K562 (cell line): ENCODE measurements at regions not wholly inside any gene's neighbourhood (a gene's known extent, or its start where the extent isn't known, plus 50 kb on each side); places are given as distances from the start of the nearest gene placed in this dataset.

Source experiments
- ATAC-seq: fragments of 200-7000 bp; cut with Tn5 transposase; 3 replicates; pipeline ENCODE4 v1.9.1; 2020; ENCODE audit warnings: moderate library complexity
- BruUV-seq: library from RNA; stranded (reverse); fragments of 400-500 nt; replicated peaks from 2 replicates; lab custom pipeline; 2021; lab: Mats Ljungman, UMichigan
- CTCF ChIA-PET: fragments of 300-600 bp; formaldehyde crosslinking; extraction: SDS; loops from one replicate; lab custom pipeline; 2021; ENCODE audit warnings: low intra/inter-chr PET ratio; lab: Yijun Ruan, JAX
- POLR2A ChIA-PET: fragments of 300-600, 350-650 bp; sonication (Branson Sonifier 250); formaldehyde crosslinking; extraction: SDS; loops from one replicate; lab custom pipeline; 2021; ENCODE audit warnings: antibody characterized with exemption, inconsistent platforms; lab: Yijun Ruan, JAX
- DNase-seq, 4 experiments: peaks; one replicate each; pipeline versions ENCODE4 v3.0.0 to v3.0.0-alpha.2; 2011 to 2018; ENCODE audit warnings: low spot score in 3 of 4, mixed read lengths in 3 of 4; ENCODE audit errors: extremely low read depth in 1 of 4
- FAIRE-seq: peaks from 2 replicates; lab custom pipeline; 2011; peaks lifted over from hg19 to GRCh38; lab: Jason Lieb, UNC
- H2AFZ ChIP-seq: 2 replicates; pipeline ENCODE4 v1.6.0; 2011; ENCODE audit warnings: low read depth, low read length, control low read depth, inconsistent platforms
- H3K27ac ChIP-seq: fragments of 200-600 bp; 3 replicates; pipeline ENCODE4 v1.8.0; 2011; ENCODE audit warnings: low read depth, mild to moderate bottlenecking, control low read depth, inconsistent platforms, low read length, moderate library complexity, mixed read lengths; ENCODE audit errors: extremely low read depth
- H3K27me3 ChIP-seq, 2 experiments: fragments of 300-600 bp in 1 of 2; 2 replicates in 1 of 2; 3 replicates in 1 of 2; pipeline versions ENCODE4 v1.6.0 to v1.8.0; 2011; ENCODE audit warnings: inconsistent platforms in 2 of 2, low read length in 2 of 2, mild to moderate bottlenecking in 1 of 2, mixed read lengths in 1 of 2, moderate library complexity in 1 of 2; ENCODE audit not compliant: control insufficient read depth in 2 of 2, insufficient read depth in 2 of 2
- H3K36me3 ChIP-seq: fragments of 300-600 bp; 3 replicates; pipeline ENCODE4 v1.8.0; 2011; ENCODE audit warnings: mild to moderate bottlenecking, low read length, inconsistent platforms; ENCODE audit not compliant: control insufficient read depth, insufficient read depth
- H3K4me1 ChIP-seq, 2 experiments: fragments of 200-600 bp in 1 of 2; replicated peaks in 1 of 2; 2 replicates in 1 of 2; 3 replicates in 1 of 2; pipeline versions ENCODE4 v1.5.1 to v1.8.0; 2011; ENCODE audit warnings: inconsistent platforms in 2 of 2, low read length in 2 of 2, mild to moderate bottlenecking in 1 of 2, mixed read lengths in 1 of 2, moderate library complexity in 1 of 2; ENCODE audit not compliant: control insufficient read depth in 2 of 2, insufficient read depth in 2 of 2
- H3K4me2 ChIP-seq: 2 replicates; pipeline ENCODE4 v1.6.1; 2011; ENCODE audit warnings: low read length, control low read depth, inconsistent platforms, mixed read lengths; ENCODE audit not compliant: insufficient read depth
- H3K4me3 ChIP-seq: fragments of 200-600 bp; sonication (generic), shearing (Covaris generic); 2 replicates; pipeline ENCODE4 v1.5.1; 2016; ENCODE audit warnings: control low read depth, inconsistent platforms
- H3K79me2 ChIP-seq: fragments of 200-600 bp; 3 replicates; pipeline ENCODE4 v1.8.0; 2011; ENCODE audit warnings: low read length, inconsistent platforms; ENCODE audit not compliant: control insufficient read depth, insufficient read depth
- H3K9ac ChIP-seq, 2 experiments: 2 replicates each; pipeline versions ENCODE4 v1.6.0 to v1.6.1; 2011; ENCODE audit warnings: low read depth in 2 of 2, low read length in 2 of 2, control low read depth in 1 of 2, inconsistent platforms in 1 of 2, mild to moderate bottlenecking in 1 of 2, mixed read lengths in 1 of 2; ENCODE audit not compliant: insufficient read depth in 1 of 2
- H3K9me1 ChIP-seq: one replicate; pipeline ENCODE4 v1.6.0; 2011; ENCODE audit warnings: inconsistent platforms, mild to moderate bottlenecking, low read length, moderate library complexity; ENCODE audit not compliant: control insufficient read depth, insufficient read depth
- H3K9me3 ChIP-seq: replicated peaks from 2 replicates; pipeline ENCODE4 v1.5.1; 2011; ENCODE audit warnings: low read depth, low read length, inconsistent platforms; ENCODE audit not compliant: control insufficient read depth, insufficient read depth
- H4K20me1 ChIP-seq: replicated peaks from 2 replicates; pipeline ENCODE4 v1.6.1; 2011; ENCODE audit warnings: low read length, inconsistent platforms, mixed read lengths; ENCODE audit not compliant: control insufficient read depth, insufficient read depth
- ARID3B ChIP-seq: fragments of 250-450 bp; sonication (Bioruptor Pico); IDR thresholded peaks from 2 replicates; pipeline ENCODE4 v1.4.0; 2020; ENCODE audit warnings: borderline replicate concordance
- CBX8 ChIP-seq: fragments of 200-600 bp; sonication (generic); IDR thresholded peaks from 2 replicates; pipeline ENCODE4 v1.6.1; 2012; ENCODE audit warnings: borderline replicate concordance, mixed run types, low read depth, mild to moderate bottlenecking, moderate library complexity, mixed read lengths, low read length, control low read depth, inconsistent platforms; ENCODE audit not compliant: poor library complexity, severe bottlenecking; ENCODE audit errors: extremely low read depth
- CTCF ChIP-seq, 3 experiments: IDR thresholded peaks in 2 of 3; conservative IDR thresholded peaks in 1 of 3; 2 replicates each; pipeline ENCODE4 v1.5.1; 2011 to 2012; ENCODE audit warnings: low read length in 3 of 3, mild to moderate bottlenecking in 3 of 3, control low read depth in 2 of 3, improper control_type of control experiment in 1 of 3, inconsistent platforms in 1 of 3, low read depth in 1 of 3, mixed read lengths in 1 of 3, moderate library complexity in 1 of 3; ENCODE audit not compliant: insufficient read depth in 2 of 3
- CXXC5 ChIP-seq: fragments of 250-450 bp; sonication (Bioruptor Pico); IDR thresholded peaks from 2 replicates; pipeline ENCODE4 v1.8.0; 2022; ENCODE audit warnings: inconsistent platforms, mild to moderate bottlenecking, moderate library complexity
- GABPA ChIP-seq: fragments of 200-800 bp; sonication (Bioruptor generic); conservative IDR thresholded peaks from 2 replicates; pipeline ENCODE4 v1.6.1; 2016; ENCODE audit warnings: low read depth, missing genetic modification characterization, missing compliant biosample characterization
- GATA2 ChIP-seq: sonication (generic); formaldehyde crosslinking; IDR thresholded peaks from 2 replicates; pipeline ENCODE4 v1.4.0; 2020; ENCODE audit warnings: mild to moderate bottlenecking, missing genetic modification reagents
- NRF1 ChIP-seq, 2 experiments: fragments of 450-650 bp; IDR thresholded peaks in 1 of 2; conservative IDR thresholded peaks in 1 of 2; 2 replicates each; pipeline ENCODE4 v1.6.1; 2014; ENCODE audit warnings: mild to moderate bottlenecking in 2 of 2
- RFX7 ChIP-seq: fragments of 250-450 bp; sonication (Bioruptor Pico); IDR thresholded peaks from 2 replicates; pipeline ENCODE4 v1.5.1; 2021; ENCODE audit warnings: mild to moderate bottlenecking
- SRSF1 ChIP-seq: fragments of 200-400 bp; formaldehyde crosslinking; IDR thresholded peaks from 2 replicates; pipeline ENCODE4 v1.6.1; 2017; ENCODE audit warnings: mild to moderate bottlenecking, low read depth, low read length, moderate library complexity
- TAL1 ChIP-seq: fragments of 450-650 bp; IDR thresholded peaks from 2 replicates; pipeline ENCODE4 v1.6.1; 2016; ENCODE audit warnings: mild to moderate bottlenecking
- UBTF ChIP-seq, 2 experiments: IDR thresholded peaks; 2 replicates each; pipeline ENCODE4 v1.6.1; 2012; ENCODE audit warnings: improper control_type of control experiment in 2 of 2, low read depth in 2 of 2, low read length in 2 of 2, borderline replicate concordance in 1 of 2
- ZNF347 ChIP-seq: fragments of 450-650 bp; formaldehyde crosslinking; IDR thresholded peaks from 2 replicates; pipeline ENCODE4 v1.4.0; 2020; ENCODE audit warnings: low read depth, mild to moderate bottlenecking, moderate library complexity
- ZNF449 ChIP-seq: fragments of 250-450 bp; sonication (Bioruptor Pico); IDR thresholded peaks from 2 replicates; pipeline ENCODE4 v1.8.0; 2022; ENCODE audit warnings: moderate library complexity, mild to moderate bottlenecking, inconsistent platforms
- ZSCAN32 ChIP-seq: fragments of 450-650 bp; formaldehyde crosslinking; IDR thresholded peaks from 2 replicates; pipeline ENCODE4 v1.4.0; 2020; ENCODE audit warnings: mild to moderate bottlenecking, moderate library complexity
- WGBS: fragments of 100-300 bp; shearing (Covaris generic); methylation state at CpG from one replicate; pipeline ENCODE4 v1.1.6; 2016; ENCODE audit warnings: low coverage, mixed read lengths; ENCODE audit not compliant: insufficient coverage; ENCODE audit errors: missing lambda C conversion rate; 5-methylcytosine and 5-hydroxymethylcytosine counted together
- in situ Hi-C: fragments of 300-500 bp; cut with MboI; formaldehyde crosslinking; loops from 4 replicates; pipeline ENCODE4 v1.15.0; 2018; ENCODE audit warnings: inconsistent platforms, mixed read lengths
- intact Hi-C: fragments of 100-400 bp; cut with micrococcal nuclease; formaldehyde crosslinking; loops from 2 replicates; pipeline ENCODE4 v1.14.2; 2022

- H3K9me3 ChIP-seq = no peaks in the 10 kb centered on the region
- no peak overlapping the region for H3K4me3 ChIP-seq
- H3K9me1 ChIP-seq = no peaks in the 10 kb centered on the region
- no peak overlapping the region for H3K27ac ChIP-seq
- no peaks in the 10 kb centered on the region for H3K4me1 ChIP-seq
- DNase-seq (no peak), ATAC-seq (no peak), FAIRE-seq (no peak)
- no peaks in the 10 kb centered on the region for H3K79me2 ChIP-seq
- no peak overlapping the region for H2AFZ ChIP-seq
- BruUV-seq = no TSS peak
- H4K20me1 ChIP-seq = no peaks in the 10 kb centered on the region
- no peak overlapping the region for H3K4me2 ChIP-seq
- WGBS = 1% methylated on average over 7 of the region's 7 CpGs
- intact Hi-C loops = no loop called here
- H3K36me3 ChIP-seq = no peaks in the 10 kb centered on the region
- in situ Hi-C loops = no loop called here
- ChIA-PET POLR2A (no interaction called here), CTCF (no interaction called here)
- peaks cover 0 to 7% of the 10 kb centered on the region in 2 experiments; a peak in 1 of 5 replicates for H3K27me3 ChIP-seq
- H3K9ac ChIP-seq = no peak overlapping the region
- TF ChIP-seq TAL1 (no peak), SRSF1 (no peak), CTCF (IDR thresholded peaks at IDR 0.05 in 2 of 3, conservative IDR thresholded peaks at IDR 0.05 in 1 of 3; ENCODE audit: insufficient read depth in 2 of 3, low read depth in 1 of 3, low read length in 3 of 3) (no peak), UBTF (IDR thresholded peaks at IDR 0.05; ENCODE audit: borderline replicate concordance in 1 of 2, low read depth in 2 of 2, low read length in 2 of 2) (no peak), GABPA (no peak), CXXC5 (no peak), RFX7 (CRISPR knock-in tag) (no peak), ZNF449 (CRISPR knock-in tag) (no peak), ARID3B (CRISPR knock-in tag) (no peak), ZSCAN32 (CRISPR knock-in tag) (no peak), CBX8 (no peak), GATA2 (CRISPR knock-in tag) (no peak), ZNF347 (no peak), NRF1 (conservative IDR thresholded peaks at IDR 0.05 in 1 of 2, IDR thresholded peaks at IDR 0.05 in 1 of 2) (no peak)
These were observed 93.7 kb upstream of the GDNF start for GRCh38 chr5:37933576-37933975.
